Kidney epithelial cell (primary cell): ENCODE measurements at regions not wholly inside any gene's neighbourhood (a gene's known extent, or its start where the extent isn't known, plus 50 kb on each side); places are given as distances from the start of the nearest gene placed in this dataset.

Experiments used
- DNase-seq: peaks from one replicate; pipeline ENCODE4 v3.0.0-alpha.2; 2010; ENCODE audit warnings: low read depth
- H3K27me3 ChIP-seq: 2 replicates; pipeline ENCODE4 v1.6.0; 2011; ENCODE audit warnings: low read length; ENCODE audit not compliant: control insufficient read depth, insufficient read depth
- H3K36me3 ChIP-seq: 2 replicates; pipeline ENCODE4 v1.5.1; 2011; ENCODE audit warnings: low read length; ENCODE audit not compliant: control insufficient read depth, insufficient read depth
- H3K4me3 ChIP-seq: 2 replicates; pipeline ENCODE4 v1.5.1; 2011; ENCODE audit warnings: low read depth, mild to moderate bottlenecking, control low read depth, low read length
- CTCF ChIP-seq: IDR thresholded peaks from 2 replicates; pipeline ENCODE4 v1.5.1; 2011; ENCODE audit warnings: mild to moderate bottlenecking, moderate library complexity, low read length, control low read depth, inconsistent platforms; ENCODE audit not compliant: insufficient read depth, poor library complexity, severe bottlenecking

DNA sequence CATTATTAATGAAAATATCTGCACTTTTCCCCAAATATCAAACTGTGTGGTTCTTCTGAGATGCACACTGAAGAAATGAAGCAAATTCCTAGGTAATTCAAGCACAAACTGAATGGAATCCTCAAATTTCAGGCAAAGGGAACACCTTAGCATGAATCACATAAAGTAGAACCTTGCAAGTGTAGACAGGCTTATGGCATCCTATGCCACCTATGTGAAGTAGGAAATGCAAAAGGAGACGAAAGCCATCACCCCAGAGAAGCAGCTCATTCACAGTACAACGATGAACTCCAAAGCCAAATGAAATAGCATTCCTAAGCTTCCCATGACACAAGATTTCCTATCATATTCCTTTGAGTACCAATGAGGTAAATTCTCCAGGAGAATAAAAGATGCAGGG, 461.2 kb upstream of the RUNX1 start:
- TF ChIP-seq CTCF, result no peak
- no peaks in the 10 kb centered on the region for H3K27me3 ChIP-seq
- H3K4me3 ChIP-seq, result no peak overlapping the region
- no peaks in the 10 kb centered on the region for H3K36me3 ChIP-seq
- no peak for DNase-seq

DNA sequence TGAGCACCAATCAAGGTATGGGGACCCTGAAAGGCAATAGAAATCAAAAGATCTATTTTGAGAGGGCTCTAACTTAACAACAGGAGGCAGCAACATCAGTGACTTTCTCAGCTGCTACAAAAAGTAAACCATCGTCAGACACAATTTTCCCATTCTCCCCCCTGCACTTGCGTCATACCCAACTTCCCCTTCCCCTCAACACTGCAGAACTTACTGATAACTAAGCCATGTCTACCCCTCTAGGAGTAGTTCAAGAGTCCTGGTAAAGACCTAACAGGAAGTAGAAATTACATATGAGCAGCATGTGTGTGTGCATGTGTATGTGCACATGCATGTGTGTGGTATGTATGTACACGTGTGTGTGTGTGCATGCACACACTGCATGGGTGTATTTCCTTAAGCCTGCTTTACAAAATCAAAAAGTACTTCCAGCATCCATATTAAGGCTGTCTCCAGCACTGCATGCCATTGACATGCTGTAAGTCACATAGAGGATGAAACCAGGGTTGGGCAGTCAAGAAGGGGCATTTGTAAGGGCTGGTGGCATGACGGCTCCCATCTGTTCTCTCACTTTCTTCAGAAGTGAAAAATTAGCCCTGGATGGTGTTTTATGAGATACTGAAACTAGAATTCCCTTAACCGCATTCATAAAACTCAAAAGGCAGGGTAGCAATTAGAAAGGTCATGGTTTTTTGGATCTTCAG, 460.1 kb upstream of the RUNX1 start:
- no peak for DNase-seq
- no peak for TF ChIP-seq CTCF
- Histone ChIP-seq H3K27me3 (peaks cover 5% of the 10 kb centered on the region), H3K4me3 (no peak overlapping the region), H3K36me3 (no peaks in the 10 kb centered on the region)

- peak; percentile 9 for TF ChIP-seq CTCF
- H3K4me3 ChIP-seq, result no peak overlapping the region
- H3K36me3 ChIP-seq, result no peaks in the 10 kb centered on the region
- H3K27me3 ChIP-seq, result peaks cover 7% of the 10 kb centered on the region
- DNase-seq, result no peak
These were observed 459.2 kb upstream of the RUNX1 start for GRCh38 chr21:35508139-35508888.

DNA sequence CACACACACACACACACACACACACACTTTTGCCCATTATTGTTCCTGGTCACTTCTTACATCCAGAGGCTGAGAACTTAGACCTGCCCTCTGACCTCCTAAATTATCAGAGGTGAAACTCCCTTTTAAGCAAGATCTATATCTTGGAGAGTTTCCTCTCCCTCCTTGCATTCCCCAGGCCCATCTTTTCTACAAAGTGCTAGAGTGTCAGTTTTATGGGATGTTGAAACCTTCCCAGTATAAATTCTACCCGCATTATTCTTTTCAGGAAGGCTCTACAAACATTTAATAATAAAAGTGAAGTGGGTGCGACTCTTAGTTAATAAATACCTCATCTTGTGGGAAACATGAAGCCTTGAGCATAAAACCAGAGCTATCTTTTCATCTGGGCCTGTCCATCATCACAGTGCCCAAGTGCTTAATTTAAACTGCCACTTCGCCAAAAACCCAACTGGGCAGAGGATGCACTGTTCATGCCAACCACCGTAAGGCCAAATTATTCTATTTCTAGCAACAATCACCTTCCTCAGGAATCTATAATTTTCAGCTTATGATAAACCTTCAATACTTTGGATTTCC, 458.2 kb upstream of the RUNX1 start:
- TF ChIP-seq CTCF, result no peak
- Histone ChIP-seq H3K27me3 (peaks cover 7% of the 10 kb centered on the region), H3K4me3 (no peak overlapping the region), H3K36me3 (no peaks in the 10 kb centered on the region)
- DNase-seq, result no peak

GRCh38 chr21:35506771-35507170, 457.7 kb upstream of the RUNX1 start:
- no peak for TF ChIP-seq CTCF
- Histone ChIP-seq H3K27me3 (peaks cover 7% of the 10 kb centered on the region), H3K4me3 (no peak overlapping the region), H3K36me3 (no peaks in the 10 kb centered on the region)
- DNase-seq, result no peak
